Colonic mucosa (tissue), 4 donors: ENCODE measurements at regions not wholly inside any gene's neighbourhood (a gene's known extent, or its start where the extent isn't known, plus 50 kb on each side); places are given as distances from the start of the nearest gene placed in this dataset.
"Not testable (repeated sequence)": the region's sequence is repeated elsewhere in the genome, so short reads cannot be mapped to it uniquely, and the experiment has no call there.

Experiments used
- DNase-seq: peaks from one replicate; pipeline ENCODE4 v3.0.0-alpha.2; 2020
- H3K27ac ChIP-seq: fragments of 200-600 bp; one replicate; pipeline ENCODE4 v1.8.0; 2021
- H3K27me3 ChIP-seq: fragments of 200-600 bp; one replicate; pipeline ENCODE4 v1.8.0; 2021
- H3K36me3 ChIP-seq: fragments of 200-600 bp; one replicate; pipeline ENCODE4 v1.8.0; 2021
- H3K4me1 ChIP-seq: fragments of 200-600 bp; one replicate; pipeline ENCODE4 v1.8.0; 2021; ENCODE audit warnings: mild to moderate bottlenecking
- H3K4me3 ChIP-seq: fragments of 200-600 bp; one replicate; pipeline ENCODE4 v1.8.0; 2021
- H3K9ac ChIP-seq, 2 donors: one replicate each; pipeline ENCODE4 v1.7.0; 2013; ENCODE audit warnings: control low read depth in 2 of 2, low read depth in 2 of 2, low read length in 2 of 2
- H3K9me3 ChIP-seq: fragments of 200-600 bp; one replicate; pipeline ENCODE4 v1.8.0; 2021
- CTCF ChIP-seq: fragments of 200-600 bp; IDR thresholded peaks from one replicate; pipeline ENCODE4 v1.8.0; 2022; ENCODE audit warnings: antibody characterized with exemption, mild to moderate bottlenecking
- intact Hi-C: fragments of 100-400 bp; cut with DNase I; formaldehyde crosslinking; loops from one replicate; pipeline ENCODE4 v1.14.1; 2022
- donor health status: healthy.
- donor health status: DM: no; HTN: no; CAD: no.
- donor health status: DM: no; HTN: no; CAD: no.

GRCh38 chr1:166676981-166677380 lies 162.3 kb upstream of the POGK start:
- Histone ChIP-seq H3K9me3 (no peaks in the 10 kb centered on the region), H3K27me3 (no peaks in the 10 kb centered on the region), H3K27ac (no peak overlapping the region), H3K4me3 (no peak overlapping the region), H3K36me3 (no peaks in the 10 kb centered on the region), H3K4me1 (no peaks in the 10 kb centered on the region), H3K9ac (no peak overlapping the region)
- TF ChIP-seq CTCF, result no peak
- no peak for DNase-seq
- intact Hi-C loops, result no loop called here

GRCh38 chr1:166679369-166679768 lies 159.9 kb upstream of the POGK start:
- no peaks in the 10 kb centered on the region for H3K36me3 ChIP-seq
- no peak for TF ChIP-seq CTCF
- H3K4me3 ChIP-seq, result no peak overlapping the region
- no peaks in the 10 kb centered on the region for H3K9me3 ChIP-seq
- no peak for DNase-seq
- intact Hi-C loops, result no loop called here
- no peaks in the 10 kb centered on the region for H3K27me3 ChIP-seq
- no peaks in the 10 kb centered on the region for H3K4me1 ChIP-seq
- no peak overlapping the region for H3K9ac ChIP-seq
- no peak overlapping the region for H3K27ac ChIP-seq

DNA sequence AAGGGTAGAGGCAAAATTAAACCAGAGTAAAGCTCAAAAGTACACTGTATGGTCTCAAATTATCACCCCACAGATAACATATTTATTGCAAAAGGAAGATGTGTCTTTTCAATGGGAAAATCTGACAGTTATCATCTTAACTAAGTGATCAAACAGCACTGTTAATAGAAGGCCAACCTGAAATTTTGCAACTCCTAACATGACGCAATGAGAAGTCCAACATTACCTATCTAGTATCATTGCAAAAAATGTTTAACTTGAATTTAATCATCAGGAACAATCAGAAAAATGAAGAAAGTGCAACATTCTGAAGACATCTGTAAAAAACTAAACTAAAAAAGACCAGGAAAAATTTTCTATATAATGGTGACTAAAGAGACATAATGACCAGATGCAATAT lies 156.7 kb upstream of the POGK start:
- Histone ChIP-seq H3K27me3 (no peaks in the 10 kb centered on the region), H3K36me3 (no peaks in the 10 kb centered on the region), H3K9me3 (no peaks in the 10 kb centered on the region), H3K4me3 (no peak overlapping the region), H3K27ac (no peak overlapping the region), H3K9ac (no peak overlapping the region), H3K4me1 (no peaks in the 10 kb centered on the region)
- no peak for TF ChIP-seq CTCF
- no peak for DNase-seq
- intact Hi-C loops, result no loop called here

DNA sequence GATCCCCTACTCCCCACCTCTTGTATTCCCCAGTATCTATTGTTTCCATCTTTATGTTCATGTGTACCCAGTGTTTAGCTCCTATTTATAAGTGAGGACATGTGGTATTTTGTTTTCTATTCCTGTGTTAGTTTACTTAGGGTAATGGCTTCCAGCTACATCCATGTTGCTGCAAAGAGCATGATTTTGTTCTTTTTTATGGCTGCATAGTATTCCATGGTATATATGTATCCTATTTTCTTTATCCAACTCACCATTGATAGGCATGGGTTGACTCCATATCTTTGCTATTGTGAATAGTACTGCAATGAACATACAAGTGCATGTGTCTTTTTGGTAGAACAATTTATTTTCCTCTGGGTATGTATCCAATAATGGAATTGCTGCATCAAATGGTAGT lies 154.6 kb upstream of the POGK start:
- H3K9ac ChIP-seq, H3K36me3 ChIP-seq, intact Hi-C loops, DNase-seq, H3K4me3 ChIP-seq, H3K9me3 ChIP-seq, H3K4me1 ChIP-seq, H3K27me3 ChIP-seq, H3K27ac ChIP-seq: not testable (repeated sequence)

- intact Hi-C loops, result no loop called here
- Histone ChIP-seq H3K9me3 (no peaks in the 10 kb centered on the region), H3K9ac (no peak overlapping the region), H3K27ac (no peak overlapping the region), H3K36me3 (no peaks in the 10 kb centered on the region), H3K27me3 (no peaks in the 10 kb centered on the region), H3K4me3 (no peak overlapping the region), H3K4me1 (no peaks in the 10 kb centered on the region)
- no peak for DNase-seq
- no peak for TF ChIP-seq CTCF
Observed at GRCh38 chr1:166685200-166685599, 154.1 kb upstream of the POGK start.

GRCh38 chr1:166685891-166686290 lies 153.4 kb upstream of the POGK start:
- H3K9me3 ChIP-seq, H3K4me3 ChIP-seq, H3K9ac ChIP-seq, H3K27me3 ChIP-seq, H3K4me1 ChIP-seq, H3K36me3 ChIP-seq, H3K27ac ChIP-seq, DNase-seq, intact Hi-C loops: not testable (repeated sequence)

GRCh38 chr1:166690596-166690995 lies 148.7 kb upstream of the POGK start:
- H3K9ac ChIP-seq, H3K4me3 ChIP-seq, intact Hi-C loops, DNase-seq, H3K36me3 ChIP-seq, H3K27ac ChIP-seq, H3K27me3 ChIP-seq, H3K9me3 ChIP-seq, H3K4me1 ChIP-seq: not testable (repeated sequence)
